ENCODE measurements at regions not wholly inside any gene's neighbourhood (a gene's known extent, or its start where the extent isn't known, plus 50 kb on each side); places are given as distances from the start of the nearest gene placed in this dataset.

GRCh38 chr7:50251765-50252164, 52.8 kb upstream of the IKZF1 start (continued):
- TF ChIP-seq SP1 (IDR thresholded peaks at IDR 0.05; ENCODE audit: low read depth, low read length) (no peak), SMC3 (IDR thresholded peaks at IDR 0.05; ENCODE audit: borderline replicate concordance, low read length) (no peak), HSF1 (IDR thresholded peaks at IDR 0.05; ENCODE audit: low read depth, low read length) (no peak), LARP7 (IDR thresholded peaks at IDR 0.05) (no peak)

- Histone ChIP-seq H3K9me3 (replicated peaks; ENCODE audit: control insufficient read depth, insufficient read depth, low read length) (no peaks in the 10 kb centered on the region; the same call in 1 of the 3 replicates), H3K27ac (ENCODE audit: control insufficient read depth, insufficient read depth) (no peak overlapping the region), H3K4me2 (ENCODE audit: control insufficient read depth, insufficient read depth) (no peak overlapping the region), H3K79me2 (ENCODE audit: control insufficient read depth, insufficient read depth, low read length) (no peaks in the 10 kb centered on the region), H2AFZ (ENCODE audit: control insufficient read depth, low read depth, low read length) (no peak overlapping the region), H3K4me1 (ENCODE audit: control insufficient read depth, insufficient read depth, low read length) (no peaks in the 10 kb centered on the region), H3K4me3 (no peak overlapping the region), H3K27me3 (replicated peaks in 1 of 2; ENCODE audit: control insufficient read depth in 2 of 2, insufficient read depth in 2 of 2, low read length in 1 of 2) (no peaks in the 10 kb centered on the region), H4K20me1 (ENCODE audit: control insufficient read depth, insufficient read depth) (no peaks in the 10 kb centered on the region), H3K9ac (ENCODE audit: control insufficient read depth, insufficient read depth, low read length) (no peak overlapping the region), H3K36me3 (ENCODE audit: control insufficient read depth in 2 of 2, insufficient read depth in 2 of 2, low read length in 1 of 2) (no peaks in the 10 kb centered on the region)
- POLR2A ChIA-PET: interaction anchor here (0.9 kb wide), 1 partner anchor 20 kb away, joined by 3 read pairs; no protein-coding TSS in a partner anchor
- SMC1A ChIA-PET (ENCODE audit: uncharacterized antibody, unreplicated experiment): interaction anchor here (1.0 to 2.2 kb wide), 3 partner anchors 10 to 104 kb away, joined by 4 to 12 read pairs (median 5); no protein-coding TSS in a partner anchor
- no TSS peak for BruUV-seq (replicated peaks)
- RAD21 ChIA-PET (ENCODE audit: unreplicated experiment): no interaction called here
- intact Hi-C loops (cut with micrococcal nuclease; ENCODE audit: unreplicated experiment) (no loop called here), in situ Hi-C loops (cut with MboI) (no loop called here)
- DNase-seq (ENCODE audit: low read depth, low spot score) (no peak), FAIRE-seq (no peak), ATAC-seq (no peak)
- WGBS (ENCODE audit: insufficient coverage, insufficient replicate concordance, low lambda C conversion rate, missing lambda C conversion rate): 26% methylated on average over 2 of the region's 2 CpGs
- no peak for TF ChIP-seq BHLHE40 (IDR thresholded peaks at IDR 0.05; ENCODE audit: borderline replicate concordance in 1 of 2, low read depth in 2 of 2, low read length in 1 of 2)
- TF ChIP-seq SKIL (IDR thresholded peaks at IDR 0.05; ENCODE audit: low read depth, poor library complexity, severe bottlenecking): peak; percentile 23
- no peak for TF ChIP-seq IRF4 (IDR thresholded peaks at IDR 0.05; ENCODE audit: low read depth, low read length)
- TF ChIP-seq ZNF687 (IDR thresholded peaks at IDR 0.05): 0 out of 2 replicates have a peak, but pooled peaks have one; percentile 46
- TF ChIP-seq ZNF217 (IDR thresholded peaks at IDR 0.05): 0 out of 2 replicates have a peak, but pooled peaks have one; percentile 23
- peak; percentile 30; the same call in 1 of the 2 replicates for TF ChIP-seq RUNX3 (IDR thresholded peaks at IDR 0.05; ENCODE audit: low read length)
- peak; percentile 100 for TF ChIP-seq CBX5 (IDR thresholded peaks at IDR 0.05; ENCODE audit: low read depth)
- TF ChIP-seq KLF5 (IDR thresholded peaks at IDR 0.05; ENCODE audit: partially characterized antibody): peak; percentile 63
- TF ChIP-seq RELB (IDR thresholded peaks at IDR 0.05; ENCODE audit: low read depth): peak; percentile 66
- CTCF ChIA-PET: interaction anchor here (1.1 to 1.9 kb wide), 3 partner anchors 15 to 40 kb away, joined by 3 to 6 read pairs (median 3); no protein-coding TSS in a partner anchor
Measured at GRCh38 chr7:50246551-50246950, 58.0 kb upstream of the IKZF1 start.

Measured in GM12878 (cell line).